Cardiac septum (tissue), 1 donor: ENCODE measurements at regions not wholly inside any gene's neighbourhood (a gene's known extent, or its start where the extent isn't known, plus 50 kb on each side); places are given as distances from the start of the nearest gene placed in this dataset.

ENCODE experiments used
- DNase-seq: peaks from one replicate; pipeline ENCODE4 v3.0.0-alpha.2; 2020; ENCODE audit warnings: low spot score
- intact Hi-C: fragments of 100-400 bp; cut with DNase I; formaldehyde crosslinking; loops from one replicate; pipeline ENCODE4 v1.14.0; 2022
- donor health status: DM: no; HTN: no; CAD: no.

DNA sequence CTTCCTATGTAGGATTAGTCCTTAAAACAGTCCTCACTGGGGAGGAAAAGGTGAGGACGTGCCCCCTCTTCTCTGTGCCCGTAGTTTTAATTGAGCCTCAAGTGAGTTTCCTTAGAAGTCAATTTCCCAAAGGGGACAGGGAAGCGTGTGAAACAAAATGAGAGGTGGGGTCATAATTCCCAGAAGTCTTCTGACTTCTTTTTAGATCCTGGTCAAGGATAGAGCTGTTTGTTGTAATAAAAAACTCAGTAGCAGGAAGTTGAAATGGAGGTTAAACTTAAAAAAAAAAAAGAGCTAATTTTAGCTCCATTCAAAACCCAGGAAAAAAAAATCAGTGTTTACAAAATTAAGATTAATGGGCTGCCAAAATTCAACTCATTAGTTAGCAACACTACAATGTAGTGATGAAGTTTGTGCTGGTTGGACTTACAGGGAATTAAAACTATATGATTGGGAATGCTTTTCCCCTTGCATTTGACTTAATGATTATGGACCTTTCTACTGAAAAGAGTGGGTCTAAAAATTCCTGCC lies 158.3 kb upstream of the MEF2C start:
- no peak for DNase-seq
- intact Hi-C loops = no loop called here

DNA sequence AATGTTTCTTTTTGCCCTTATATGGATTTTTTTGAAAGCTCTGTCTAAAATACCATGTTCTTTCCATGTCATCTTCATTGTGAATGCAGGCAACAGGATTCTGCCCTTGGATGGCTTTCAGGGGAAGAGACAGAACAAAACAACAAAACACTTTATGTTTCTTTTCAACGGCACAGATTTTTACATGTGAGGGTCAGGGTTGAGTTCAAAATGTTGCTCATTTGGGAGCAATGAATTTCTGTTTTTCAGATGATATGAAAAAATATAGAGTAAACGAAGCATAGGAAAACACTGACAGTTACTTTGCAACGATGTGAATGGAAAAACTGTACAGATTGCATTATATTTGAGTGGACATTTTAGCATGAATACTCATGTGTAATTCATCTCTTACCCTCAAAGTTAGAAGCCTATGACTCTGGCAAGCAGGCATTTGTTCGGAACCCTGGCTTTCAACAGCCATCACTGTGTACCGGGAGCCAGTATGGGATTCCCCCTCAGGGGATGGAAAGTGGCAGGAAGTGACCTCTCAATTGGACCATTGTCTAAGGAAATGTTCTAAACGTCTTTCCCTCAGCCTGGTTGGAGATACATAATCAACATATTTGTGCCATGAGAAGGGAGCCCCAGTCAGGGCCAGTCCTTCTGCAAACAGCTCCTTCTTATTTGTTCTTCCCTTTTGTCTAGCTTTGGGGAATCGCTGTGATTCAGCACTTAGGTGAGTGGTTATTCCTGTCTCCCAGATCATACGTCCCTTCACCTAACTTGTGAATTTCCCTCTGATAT lies 153.9 kb upstream of the MEF2C start:
- intact Hi-C loops = no loop called here
- DNase-seq = no peak

GRCh38 chr5:89036166-89036565 lies 153.2 kb upstream of the MEF2C start:
- no peak for DNase-seq
- intact Hi-C loops = no loop called here

GRCh38 chr5:89034588-89034987 lies 151.6 kb upstream of the MEF2C start:
- intact Hi-C loops = no loop called here
- no peak for DNase-seq

DNA sequence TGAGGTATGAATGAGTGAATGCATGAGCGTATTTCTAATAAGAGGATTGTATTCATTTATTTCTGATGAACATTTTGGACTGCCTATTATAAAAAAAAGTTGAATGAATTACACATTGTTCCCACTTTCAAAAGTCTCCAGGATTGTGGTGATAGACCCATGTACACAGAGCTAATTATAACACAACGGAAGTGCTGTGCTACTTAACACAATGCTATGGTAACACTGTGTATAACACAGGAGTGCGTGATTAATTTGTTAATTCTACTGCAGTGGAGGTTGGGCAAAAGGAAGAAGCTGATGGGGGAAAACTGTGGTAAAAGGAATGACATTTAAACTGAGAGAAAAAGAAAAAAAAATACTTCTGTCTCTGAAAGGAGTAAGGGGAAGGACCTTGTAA lies 147.8 kb upstream of the MEF2C start:
- intact Hi-C loops = no loop called here
- DNase-seq = no peak

DNA sequence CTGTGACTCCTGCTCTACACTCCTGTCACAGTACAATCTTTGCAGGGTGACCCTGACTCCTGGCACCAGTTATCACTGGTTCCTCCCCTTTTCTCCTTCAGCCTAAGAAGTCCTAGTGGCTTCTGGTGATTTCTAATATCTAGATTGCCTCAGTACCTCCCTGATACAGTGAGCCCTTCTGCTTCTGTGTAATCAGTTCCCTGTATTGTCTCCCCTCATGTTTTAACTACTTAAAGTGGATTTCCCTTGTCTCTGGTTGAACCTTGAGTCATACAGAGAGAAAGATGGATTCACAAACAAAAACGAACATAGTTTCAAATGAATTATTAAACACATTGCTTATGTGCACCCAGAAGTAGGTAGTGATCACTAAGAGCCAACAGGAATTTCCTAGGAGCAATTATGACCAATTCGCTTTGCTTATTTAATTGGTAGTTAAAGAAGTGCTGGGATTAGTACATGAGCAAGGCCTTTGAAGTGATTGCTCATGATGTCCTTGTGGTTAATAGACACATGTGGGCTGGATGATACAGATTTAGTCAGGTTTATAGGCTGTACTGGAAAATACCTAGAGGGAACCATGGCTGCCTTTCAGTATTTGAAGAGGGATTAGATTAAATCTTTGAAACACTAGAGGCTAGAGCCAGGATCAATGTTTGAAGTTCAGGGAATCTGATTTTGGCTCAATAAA lies 145.8 kb upstream of the MEF2C start:
- intact Hi-C loops = no loop called here
- DNase-seq = no peak

- DNase-seq = no peak
- intact Hi-C loops = no loop called here
These were observed 141.1 kb upstream of the MEF2C start for GRCh38 chr5:89024045-89024444.

- DNase-seq = no peak
- intact Hi-C loops = no loop called here
These were observed 138.1 kb upstream of the MEF2C start for GRCh38 chr5:89020926-89021610.

GRCh38 chr5:89016741-89017303 lies 133.8 kb upstream of the MEF2C start:
- intact Hi-C loops = no loop called here
- DNase-seq = no peak

DNA sequence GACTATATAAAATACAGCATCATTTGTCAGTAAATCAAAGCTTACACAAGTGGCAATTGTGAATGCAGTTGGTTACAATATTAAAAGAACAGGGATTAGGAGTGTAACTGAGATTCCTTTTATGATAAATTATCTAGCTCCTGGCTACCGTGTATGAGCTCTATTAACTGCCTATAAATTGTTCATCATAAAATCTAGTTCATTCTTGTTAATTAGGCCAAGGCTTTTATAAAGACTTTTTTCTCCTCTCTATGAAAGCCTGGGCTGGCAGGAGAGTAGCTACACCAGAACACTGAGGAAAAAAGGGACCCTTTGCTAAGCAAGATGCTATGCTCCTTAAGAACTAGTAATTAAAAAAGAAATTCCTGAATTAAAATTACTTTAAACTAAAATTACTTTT lies 132.4 kb upstream of the MEF2C start:
- no peak for DNase-seq
- intact Hi-C loops = no loop called here

DNA sequence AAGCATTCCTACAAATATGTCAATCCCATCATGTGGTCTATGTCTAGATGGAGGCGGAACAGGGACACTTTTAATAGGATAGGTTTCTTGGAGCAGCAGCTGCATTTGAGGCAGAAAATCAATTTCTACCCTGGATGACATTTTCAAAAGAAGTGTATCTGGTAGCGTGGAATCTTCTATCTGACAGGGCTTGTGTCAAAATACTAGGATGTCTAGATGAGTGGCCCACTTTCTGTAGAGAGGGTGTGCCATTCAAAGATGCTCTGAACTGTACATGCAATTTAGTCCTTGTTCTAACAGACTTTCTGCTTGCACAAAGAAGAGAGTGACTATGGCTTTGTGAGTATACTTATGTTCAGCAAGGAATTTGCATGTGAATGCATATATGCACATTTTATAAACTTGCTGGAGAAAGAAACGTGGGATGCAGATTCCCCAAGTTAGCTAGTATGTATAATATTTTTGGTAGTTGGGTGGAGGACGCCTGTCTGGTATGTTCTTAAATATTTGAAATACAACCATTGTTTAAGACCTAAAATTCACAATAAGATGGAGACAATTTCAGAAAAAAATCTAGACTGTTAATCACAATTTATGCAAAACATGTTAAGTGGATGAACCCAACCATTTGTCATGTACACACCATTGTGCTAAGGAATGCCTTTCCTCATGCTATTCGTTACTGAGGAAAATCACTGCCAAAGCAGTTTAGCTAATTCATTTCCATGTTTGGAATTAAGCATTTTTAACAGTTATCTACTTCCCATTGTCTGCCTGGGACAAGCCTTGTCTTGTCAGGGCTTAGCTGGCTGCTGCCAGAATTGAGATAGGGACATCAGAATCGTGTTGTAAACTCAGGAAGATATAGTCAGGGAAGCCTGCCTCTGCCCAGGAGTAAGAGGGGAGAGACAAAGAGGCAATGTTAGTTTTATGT lies 129.1 kb upstream of the MEF2C start:
- no peak for DNase-seq
- intact Hi-C loops = no loop called here

DNA sequence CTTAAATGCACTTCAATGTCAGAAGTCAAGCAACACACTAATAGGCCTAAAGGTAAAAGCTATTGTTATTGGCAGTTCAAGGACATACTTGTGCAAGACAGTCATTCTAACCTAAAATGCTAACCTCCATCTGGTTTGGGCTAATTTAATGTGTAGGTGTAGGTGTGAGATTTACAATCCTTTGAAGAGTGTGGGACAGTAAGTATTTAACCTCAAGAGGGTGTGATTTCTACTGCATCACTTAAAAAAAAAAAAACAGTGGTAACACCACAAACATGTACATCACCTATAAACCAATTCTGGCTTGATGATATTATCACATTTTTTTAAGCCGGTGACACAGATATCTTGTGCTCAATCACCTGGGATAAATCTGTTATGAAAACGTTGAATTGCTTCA lies 127.5 kb upstream of the MEF2C start:
- no peak for DNase-seq
- intact Hi-C loops = no loop called here

GRCh38 chr5:89008291-89008690 lies 125.3 kb upstream of the MEF2C start:
- intact Hi-C loops = no loop called here

DNA sequence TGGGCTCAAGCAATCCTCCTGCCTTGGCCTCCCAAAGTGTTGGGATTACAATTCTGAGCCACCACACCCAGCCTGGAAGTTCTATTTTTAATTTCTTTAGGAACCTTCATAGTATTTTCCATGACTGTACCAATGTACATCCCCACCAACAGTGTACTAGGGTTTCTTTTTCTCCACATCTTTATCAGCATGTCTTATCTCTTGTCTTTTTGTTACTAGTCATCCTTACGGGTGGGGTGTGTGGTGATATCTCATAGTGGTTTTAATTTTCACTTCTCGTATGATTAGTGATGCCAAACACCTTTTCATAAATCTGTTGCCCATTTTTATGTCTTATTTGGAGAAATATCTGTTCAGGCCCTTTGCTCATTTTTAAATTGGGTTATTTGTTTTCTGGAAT lies 123.0 kb upstream of the MEF2C start:
- intact Hi-C loops = no loop called here
- DNase-seq = no peak

More at GRCh38 chr5:89008291-89008690, 125.3 kb upstream of the MEF2C start:
- DNase-seq = no peak

- intact Hi-C loops = no loop called here
- no peak for DNase-seq
These were observed 121.4 kb upstream of the MEF2C start for GRCh38 chr5:89004379-89004778.

- no peak for DNase-seq
- intact Hi-C loops = no loop called here
These were observed 120.6 kb upstream of the MEF2C start for GRCh38 chr5:89003563-89004036.

DNA sequence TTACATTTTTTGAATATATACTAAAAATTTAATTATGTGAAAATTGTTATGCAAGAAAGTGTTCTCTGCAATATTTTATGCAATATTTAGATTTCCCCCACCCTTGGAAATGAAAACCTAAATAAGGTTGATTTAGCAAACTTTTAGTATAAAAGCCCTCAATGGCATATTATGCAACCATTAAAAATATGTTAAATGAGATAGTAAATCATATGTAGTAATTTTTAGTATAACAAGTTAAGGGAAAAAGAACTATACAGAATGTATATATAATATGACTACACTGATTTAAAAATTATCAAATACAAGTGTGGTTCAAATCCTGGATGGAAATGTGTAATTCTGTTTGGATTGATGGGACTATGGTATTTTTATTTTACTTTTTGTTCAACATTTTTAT lies 116.9 kb upstream of the MEF2C start:
- intact Hi-C loops = no loop called here
- DNase-seq = no peak

DNA sequence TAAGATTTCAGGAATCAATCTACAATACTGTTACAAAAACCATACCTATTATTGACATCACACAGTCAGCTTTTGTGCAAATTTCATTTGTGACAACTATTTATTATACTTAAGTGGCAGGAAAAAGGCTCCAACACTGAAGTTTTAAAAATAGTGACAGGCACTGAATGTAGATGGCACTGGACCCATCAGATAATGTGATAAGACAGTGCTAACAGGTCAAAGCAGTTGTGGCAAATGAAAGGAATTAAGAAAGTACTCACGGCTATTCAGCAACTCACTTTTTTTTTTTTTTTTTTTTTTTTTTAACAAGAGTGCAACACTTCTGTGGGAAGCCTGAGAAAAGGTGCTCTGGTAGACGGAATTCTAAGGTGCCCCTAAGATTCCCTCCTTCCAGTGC lies 115.0 kb upstream of the MEF2C start:
- intact Hi-C loops = no loop called here
- no peak for DNase-seq

DNA sequence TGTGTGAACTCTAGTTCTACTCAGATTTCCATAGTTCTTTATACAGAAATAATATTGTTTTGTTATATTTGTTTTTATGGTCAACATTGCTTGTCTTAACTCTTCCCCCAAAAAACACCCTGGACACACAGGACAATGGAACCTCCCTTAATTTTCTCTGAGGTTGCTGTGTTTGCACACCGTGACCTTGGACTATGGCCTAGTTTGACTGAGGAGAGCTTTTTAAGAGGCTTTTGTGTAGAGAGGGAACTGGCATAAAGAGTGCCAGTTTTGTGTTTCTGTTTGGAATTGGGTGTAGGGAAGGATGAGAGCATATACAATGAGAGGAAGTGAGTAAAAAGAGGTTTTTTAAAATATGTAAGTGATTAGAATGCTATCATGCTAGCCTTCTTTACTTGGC lies 101.1 kb upstream of the MEF2C start:
- intact Hi-C loops = no loop called here
- no peak for DNase-seq
